ENCODE measurements at regions not wholly inside any gene's neighbourhood (a gene's known extent, or its start where the extent isn't known, plus 50 kb on each side); places are given as distances from the start of the nearest gene placed in this dataset.

DNA sequence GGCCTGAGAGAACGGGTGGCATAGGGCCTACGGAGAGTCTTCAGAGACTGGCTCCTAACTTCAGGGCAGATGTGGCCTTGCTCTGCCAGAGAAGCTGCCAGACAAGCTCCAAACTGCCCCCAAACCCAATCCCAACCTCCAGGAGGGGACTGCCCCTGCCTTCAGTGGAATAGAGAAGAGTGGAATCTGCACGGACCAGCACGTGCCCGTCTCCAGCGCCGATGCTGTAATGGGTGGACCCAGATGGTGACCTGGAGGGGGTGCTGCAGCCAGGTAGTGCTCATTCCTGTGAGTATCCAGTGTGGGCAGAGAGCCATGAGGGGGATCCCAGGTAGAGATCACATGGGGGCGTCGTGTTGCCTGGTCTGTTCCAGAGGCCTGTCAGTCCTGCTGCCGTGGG lies 73.2 kb upstream of the NKX1-1 start:
- TF ChIP-seq, protein P1, sequence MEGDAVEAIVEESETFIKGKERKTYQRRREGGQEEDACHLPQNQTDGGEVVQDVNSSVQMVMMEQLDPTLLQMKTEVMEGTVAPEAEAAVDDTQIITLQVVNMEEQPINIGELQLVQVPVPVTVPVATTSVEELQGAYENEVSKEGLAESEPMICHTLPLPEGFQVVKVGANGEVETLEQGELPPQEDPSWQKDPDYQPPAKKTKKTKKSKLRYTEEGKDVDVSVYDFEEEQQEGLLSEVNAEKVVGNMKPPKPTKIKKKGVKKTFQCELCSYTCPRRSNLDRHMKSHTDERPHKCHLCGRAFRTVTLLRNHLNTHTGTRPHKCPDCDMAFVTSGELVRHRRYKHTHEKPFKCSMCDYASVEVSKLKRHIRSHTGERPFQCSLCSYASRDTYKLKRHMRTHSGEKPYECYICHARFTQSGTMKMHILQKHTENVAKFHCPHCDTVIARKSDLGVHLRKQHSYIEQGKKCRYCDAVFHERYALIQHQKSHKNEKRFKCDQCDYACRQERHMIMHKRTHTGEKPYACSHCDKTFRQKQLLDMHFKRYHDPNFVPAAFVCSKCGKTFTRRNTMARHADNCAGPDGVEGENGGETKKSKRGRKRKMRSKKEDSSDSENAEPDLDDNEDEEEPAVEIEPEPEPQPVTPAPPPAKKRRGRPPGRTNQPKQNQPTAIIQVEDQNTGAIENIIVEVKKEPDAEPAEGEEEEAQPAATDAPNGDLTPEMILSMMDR (IDR thresholded peaks at IDR 0.05; ENCODE audit: control insufficient read depth, insufficient read depth, low read depth, low read length, missing control alignments) = no peak
- DNase-seq (ENCODE audit: low read depth) = no peak
- H3K4me3 ChIP-seq (ENCODE audit: control insufficient read depth, low read depth, low read length) = no peak overlapping the region

- no peak for DNase-seq (ENCODE audit: low read depth)
Measured at GRCh38 chr4:1478766-1479355, 72.6 kb upstream of the NKX1-1 start.

DNA sequence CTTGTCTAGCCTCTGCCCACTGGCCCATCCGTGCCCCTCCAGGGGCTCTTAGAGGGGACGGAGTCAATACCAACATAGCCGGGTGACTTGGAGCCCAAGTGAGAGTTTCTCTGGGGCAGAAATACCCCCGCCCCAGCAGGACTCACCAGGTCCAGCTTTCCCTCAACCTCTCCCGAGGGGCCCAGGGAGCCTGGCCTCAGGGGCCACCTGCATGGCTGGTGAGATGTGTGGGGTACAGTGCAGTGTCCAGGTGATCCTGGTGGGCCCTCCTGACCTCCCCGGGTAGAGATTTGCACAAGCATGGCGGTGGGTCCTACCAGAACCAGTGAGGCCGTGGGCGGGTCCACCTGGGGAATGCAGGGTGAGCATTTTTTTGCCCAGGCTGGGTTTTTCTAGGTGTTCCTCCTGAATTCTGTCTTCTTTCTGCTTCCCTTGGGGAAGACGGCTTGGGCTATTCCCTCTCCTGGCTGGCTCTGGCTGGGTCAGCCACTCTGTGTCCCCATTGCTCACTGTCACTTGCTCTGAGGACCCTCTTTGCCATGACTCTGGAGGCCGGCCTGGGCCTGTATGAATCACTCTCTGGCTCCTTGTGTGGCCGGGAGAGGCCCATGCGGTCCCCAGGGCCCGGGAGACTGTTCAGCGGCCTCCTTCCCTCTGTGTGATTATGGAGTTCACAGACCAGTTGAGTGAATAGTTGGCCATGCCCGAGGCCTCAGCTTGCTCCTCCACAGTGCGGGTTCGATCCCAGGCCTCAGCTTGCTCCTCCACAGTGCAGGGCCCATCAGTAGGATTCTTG lies 71.0 kb upstream of the NKX1-1 start:
- DNase-seq (ENCODE audit: low read depth) = no peak
- H3K4me3 ChIP-seq (ENCODE audit: control insufficient read depth, low read depth, low read length) = no peak overlapping the region
- TF ChIP-seq, protein P1 (IDR thresholded peaks at IDR 0.05; ENCODE audit: control insufficient read depth, insufficient read depth, low read depth, low read length, missing control alignments) = no peak

More at GRCh38 chr4:1478766-1479355, 72.6 kb upstream of the NKX1-1 start:
- no peak overlapping the region for H3K4me3 ChIP-seq (ENCODE audit: control insufficient read depth, low read depth, low read length)
- TF ChIP-seq, protein P1 (IDR thresholded peaks at IDR 0.05; ENCODE audit: control insufficient read depth, insufficient read depth, low read depth, low read length, missing control alignments) = no peak

- TF ChIP-seq, protein P1 (IDR thresholded peaks at IDR 0.05; ENCODE audit: control insufficient read depth, insufficient read depth, low read depth, low read length, missing control alignments) = no peak
- no peak for DNase-seq (ENCODE audit: low read depth)
- H3K4me3 ChIP-seq (ENCODE audit: control insufficient read depth, low read depth, low read length) = no peak overlapping the region
Measured at GRCh38 chr4:1476140-1476513, 69.9 kb upstream of the NKX1-1 start.

GRCh38 chr4:1475277-1476139 lies 69.3 kb upstream of the NKX1-1 start:
- DNase-seq (ENCODE audit: low read depth) = no peak
- TF ChIP-seq, protein P1 (IDR thresholded peaks at IDR 0.05; ENCODE audit: control insufficient read depth, insufficient read depth, low read depth, low read length, missing control alignments) = no peak
- H3K4me3 ChIP-seq (ENCODE audit: control insufficient read depth, low read depth, low read length) = no peak overlapping the region
